HG02763 (cell line): ENCODE measurements at regions not wholly inside any gene's neighbourhood (a gene's known extent, or its start where the extent isn't known, plus 50 kb on each side); places are given as distances from the start of the nearest gene placed in this dataset.

Experiments used
- ATAC-seq: cut with Tn5 transposase; IDR thresholded peaks from one replicate; pipeline ENCODE4 v1.9.1; 2021; ENCODE audit warnings: mild to moderate bottlenecking, moderate library complexity; ENCODE audit not compliant: unreplicated experiment

DNA sequence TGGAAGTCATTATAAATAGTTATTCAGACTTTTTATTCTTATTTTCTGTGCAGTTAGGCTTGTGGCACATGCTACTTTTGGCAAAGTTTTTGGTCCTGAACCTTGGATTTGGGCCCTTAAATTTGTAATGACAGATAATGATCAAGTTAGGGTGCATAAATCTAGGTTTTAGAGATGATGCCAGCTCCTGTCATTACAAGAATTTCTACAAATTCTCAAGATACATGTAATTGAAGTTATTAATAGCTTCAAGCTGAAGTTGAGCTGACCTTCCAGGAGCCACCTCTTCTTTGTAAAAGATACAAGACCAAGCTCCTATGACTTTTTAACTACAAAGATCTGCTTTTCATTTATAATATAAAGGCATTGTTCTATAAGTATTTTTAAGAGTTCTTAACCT, 255.6 kb upstream of the UGT8 start:
- ATAC-seq = no peak

DNA sequence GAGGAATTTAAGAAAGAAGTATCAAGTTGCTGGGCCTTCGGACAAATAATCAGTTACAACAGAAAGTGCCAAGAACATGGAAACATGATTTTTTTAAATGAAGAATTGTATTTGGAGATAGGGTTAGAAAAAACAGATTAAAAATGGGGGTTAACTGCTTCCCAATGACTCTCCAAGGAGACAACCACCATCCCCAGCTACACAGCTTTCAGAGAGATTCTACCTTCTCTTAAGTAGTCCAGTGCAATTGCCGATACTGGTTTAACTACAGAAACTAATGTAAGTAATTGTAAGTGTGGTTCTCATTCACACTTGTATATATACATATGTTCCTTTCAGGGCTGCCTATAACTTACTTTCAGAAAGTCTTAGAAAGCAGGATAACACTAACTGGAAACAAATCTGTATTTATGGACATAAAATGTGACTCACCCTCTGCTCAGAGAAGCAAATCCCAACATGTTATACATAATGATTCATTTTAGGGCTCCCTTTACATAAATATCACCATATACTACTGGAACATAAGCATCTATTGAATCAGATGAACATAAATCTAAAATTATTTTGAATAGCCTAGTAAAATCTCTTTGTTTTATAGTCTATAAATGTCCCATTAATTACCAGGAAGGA, 248.9 kb upstream of the UGT8 start:
- no peak for ATAC-seq

GRCh38 chr4:114358901-114359300, 239.7 kb upstream of the UGT8 start:
- ATAC-seq = no peak

GRCh38 chr4:114361249-114361648, 237.4 kb upstream of the UGT8 start:
- ATAC-seq = no peak

DNA sequence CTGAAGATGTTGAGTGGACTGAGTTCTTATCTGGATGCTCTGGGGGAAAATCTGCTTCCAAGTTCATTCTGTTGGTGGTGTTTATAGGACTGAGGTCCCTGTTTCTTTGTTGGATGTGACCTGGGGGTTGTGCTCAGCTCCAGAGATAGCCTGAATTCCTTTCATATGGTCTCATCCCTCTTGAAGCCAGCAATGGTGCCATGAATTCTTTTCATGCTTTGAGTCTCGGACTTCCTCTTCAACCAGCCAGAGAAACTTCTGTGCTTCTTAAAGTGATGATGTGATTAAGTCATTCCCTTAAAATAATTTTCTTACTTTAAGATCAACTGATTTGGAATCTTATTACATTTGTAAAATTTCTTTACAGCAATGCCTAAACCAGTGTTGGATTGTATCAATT, 233.8 kb upstream of the UGT8 start:
- ATAC-seq = no peak

GRCh38 chr4:114365591-114365990, 233.0 kb upstream of the UGT8 start:
- no peak for ATAC-seq

DNA sequence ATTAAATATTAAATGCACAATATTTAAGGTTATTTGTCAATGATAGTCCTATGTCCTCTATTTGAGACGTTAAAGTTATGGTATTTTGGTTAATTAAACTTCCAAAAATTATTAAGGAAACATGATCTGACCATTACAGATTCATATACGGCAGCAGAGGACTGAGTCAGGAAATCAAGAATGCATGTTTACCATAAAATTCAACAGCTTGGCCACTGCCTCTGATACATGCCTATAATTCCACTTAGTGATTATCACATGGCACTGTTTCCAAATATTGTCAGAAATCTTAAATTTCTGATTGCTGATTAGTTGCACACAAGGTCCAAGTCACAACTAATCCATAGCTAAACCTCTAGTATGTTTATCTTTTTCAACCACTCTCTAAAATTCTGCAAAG, 232.2 kb upstream of the UGT8 start:
- ATAC-seq = no peak

DNA sequence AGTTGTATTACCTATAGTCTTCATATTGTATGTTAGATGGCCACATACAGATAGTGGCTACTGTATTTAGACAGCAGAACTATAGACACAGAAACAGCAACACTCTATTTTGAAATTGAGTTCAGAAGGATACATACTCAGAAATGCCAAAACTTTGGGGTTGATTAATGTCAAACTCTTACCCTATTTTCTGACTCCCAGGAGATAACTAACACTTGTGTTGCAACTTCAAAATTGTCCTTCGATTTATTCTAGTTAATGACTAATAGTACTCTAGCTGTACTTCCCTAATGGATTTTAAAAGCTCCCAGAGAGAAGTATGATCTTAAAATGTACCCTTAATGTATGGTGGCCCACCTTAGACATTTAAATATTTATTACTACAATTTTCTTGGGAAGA, 229.9 kb upstream of the UGT8 start:
- ATAC-seq = no peak

DNA sequence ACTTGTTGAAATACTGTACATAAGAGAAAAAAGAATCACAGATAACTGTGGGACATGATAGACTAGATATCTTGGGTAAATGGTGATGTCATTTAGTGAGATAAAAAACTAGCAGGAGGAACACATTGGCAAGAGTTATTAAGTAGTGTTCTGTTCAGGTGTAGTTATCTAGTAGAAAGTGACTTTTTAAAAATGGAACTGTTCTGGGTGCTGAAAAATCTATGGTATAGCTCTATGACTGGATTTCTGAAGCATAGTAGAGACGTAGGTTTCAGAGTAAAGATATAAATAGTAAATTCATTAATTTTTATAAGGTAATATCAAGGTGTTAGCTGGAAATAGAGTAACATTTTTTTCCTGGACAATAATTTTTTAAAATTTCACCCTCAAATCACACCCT, 225.1 kb upstream of the UGT8 start:
- no peak for ATAC-seq

GRCh38 chr4:114378305-114378903, 220.2 kb upstream of the UGT8 start:
- no peak for ATAC-seq

GRCh38 chr4:114383067-114383466, 215.5 kb upstream of the UGT8 start:
- ATAC-seq = no peak

GRCh38 chr4:114383721-114384120, 214.9 kb upstream of the UGT8 start:
- no peak for ATAC-seq

DNA sequence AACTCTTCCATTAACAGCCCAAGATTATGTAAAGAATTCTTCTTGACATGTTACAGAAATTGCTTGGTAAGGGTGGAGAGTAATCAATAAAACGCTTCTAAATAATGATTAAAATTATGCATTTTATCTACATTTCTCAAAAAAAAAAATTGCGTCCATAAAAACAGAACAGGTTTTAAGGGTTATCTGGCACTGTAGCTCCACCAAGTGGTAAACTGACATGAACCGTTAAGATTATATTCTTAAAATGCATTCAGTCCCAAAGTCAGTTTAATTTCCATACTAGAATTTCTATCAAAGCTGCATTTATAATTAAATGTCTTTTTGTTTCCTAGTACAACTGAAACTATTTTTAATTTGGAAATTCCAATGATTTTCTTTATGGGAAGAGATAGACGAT, 214.0 kb upstream of the UGT8 start:
- no peak for ATAC-seq

- no peak for ATAC-seq
Measured at GRCh38 chr4:114385195-114385985, 213.2 kb upstream of the UGT8 start.

DNA sequence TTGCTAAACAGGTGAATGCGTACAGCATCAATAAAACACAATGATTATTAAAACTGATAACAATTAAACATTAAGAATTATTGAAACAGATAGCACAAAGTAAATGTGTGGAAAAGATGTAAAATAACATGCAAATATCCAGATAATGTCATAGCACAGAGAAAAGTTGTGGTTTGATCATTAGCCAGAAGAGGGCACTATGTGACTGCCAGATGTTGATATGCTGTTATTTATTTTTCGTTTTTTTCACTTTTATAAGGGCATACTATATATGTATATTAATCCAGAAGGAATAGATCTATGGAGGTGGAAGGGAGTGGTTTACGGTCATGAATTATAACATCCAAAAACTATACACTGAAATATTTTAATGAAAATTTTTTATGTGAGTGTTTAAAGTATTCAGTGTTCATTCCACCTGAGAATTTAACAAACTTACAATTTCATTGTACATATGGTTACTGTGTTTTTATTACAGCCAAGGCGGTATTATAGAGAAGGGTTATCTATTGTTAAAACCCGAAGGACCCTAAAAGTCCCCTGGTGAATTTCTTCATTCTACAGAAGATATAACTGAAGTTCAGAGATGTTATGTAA, 211.9 kb upstream of the UGT8 start:
- no peak for ATAC-seq

DNA sequence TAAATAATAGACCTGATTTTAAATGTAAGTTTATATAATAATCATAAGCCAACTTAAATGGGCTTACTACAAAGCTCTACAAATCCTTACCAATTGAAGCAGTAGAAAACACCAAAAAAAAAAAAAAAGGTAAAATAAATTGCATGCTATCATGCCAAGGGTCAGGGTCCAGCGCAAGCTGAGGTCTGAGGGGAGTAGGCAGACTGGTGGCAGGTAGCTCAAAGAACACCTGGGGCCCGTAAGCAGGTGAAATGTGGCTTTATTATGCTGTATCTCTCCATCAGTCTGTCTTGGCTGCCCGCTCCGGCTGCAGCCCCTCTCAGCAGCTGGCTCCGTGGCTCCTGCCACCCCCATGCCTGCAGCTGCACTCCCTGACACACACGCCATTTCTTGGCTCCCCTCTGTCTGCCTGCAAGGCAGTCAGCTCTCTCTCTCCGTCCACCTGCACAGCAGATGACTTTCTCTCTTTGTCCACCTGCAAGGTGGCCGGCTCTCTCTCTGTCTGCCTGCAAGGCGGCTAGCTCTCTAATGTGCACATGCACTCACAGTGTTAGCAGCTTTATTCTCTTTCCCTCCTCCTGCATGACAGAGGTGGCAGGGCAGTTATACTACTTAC, 209.4 kb upstream of the UGT8 start:
- ATAC-seq = no peak

GRCh38 chr4:114393295-114394038, 205.1 kb upstream of the UGT8 start:
- no peak for ATAC-seq

- no peak for ATAC-seq
Measured at GRCh38 chr4:114396808-114397207, 201.8 kb upstream of the UGT8 start.

DNA sequence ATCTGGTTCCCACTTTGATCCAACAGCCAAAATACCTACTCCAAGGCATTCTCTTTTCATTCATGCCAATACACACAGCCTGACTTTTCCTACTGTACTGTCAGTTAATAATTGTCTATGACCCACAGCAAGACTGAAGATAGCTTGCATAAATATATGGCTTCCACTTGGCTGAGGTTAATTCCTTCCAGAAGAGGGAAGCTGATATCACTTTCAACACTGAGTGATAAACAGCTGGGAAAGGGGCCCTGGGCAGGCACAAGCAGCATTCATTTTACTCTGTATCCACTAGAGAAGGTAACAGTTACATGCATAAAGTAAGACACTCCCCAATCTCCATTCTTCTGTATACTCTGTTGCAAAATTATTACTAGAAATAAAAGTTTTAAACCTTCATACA, 200.2 kb upstream of the UGT8 start:
- no peak for ATAC-seq

DNA sequence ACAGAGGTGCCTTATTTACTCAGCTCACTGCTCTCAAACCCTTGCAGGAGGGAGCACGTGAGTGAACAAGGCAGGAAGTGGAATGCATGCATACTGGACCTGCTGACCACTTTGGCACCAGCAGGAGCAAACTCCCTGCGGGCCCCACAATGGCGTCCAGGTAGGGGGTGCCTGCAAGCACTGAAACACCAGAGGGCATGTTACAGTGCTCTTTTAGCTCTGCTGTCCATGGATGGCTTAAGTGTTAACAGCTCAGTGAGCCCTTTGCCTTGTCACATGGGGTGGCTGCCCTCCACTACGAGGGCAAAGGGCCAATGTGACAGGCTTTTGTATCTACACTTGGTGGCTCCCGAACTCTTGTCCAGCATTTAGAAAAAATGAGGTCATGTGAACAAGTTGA, 199.5 kb upstream of the UGT8 start:
- no peak for ATAC-seq

DNA sequence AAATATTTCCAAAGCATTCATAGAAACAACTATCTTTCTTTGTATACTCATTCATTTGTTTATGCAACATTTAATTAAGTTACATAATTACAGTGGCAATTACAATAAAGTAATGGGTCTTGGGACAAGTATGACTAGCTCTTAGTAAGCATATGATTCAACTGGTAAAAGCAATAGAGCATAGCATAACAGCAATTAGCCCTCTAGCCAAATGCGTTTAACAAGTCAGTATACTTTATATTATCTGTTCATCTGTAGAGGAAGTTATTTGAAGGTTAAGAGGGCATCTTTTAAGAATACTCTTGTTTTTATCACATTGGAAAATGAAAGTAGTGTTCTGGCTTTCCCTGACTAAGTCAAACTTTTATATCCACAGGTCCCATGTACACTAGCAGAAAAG, 198.1 kb upstream of the UGT8 start:
- ATAC-seq = no peak
